SU-DHL-6 (cell line): ENCODE measurements at regions not wholly inside any gene's neighbourhood (a gene's known extent, or its start where the extent isn't known, plus 50 kb on each side); places are given as distances from the start of the nearest gene placed in this dataset.

ENCODE experiments used
- H2AFZ ChIP-seq: fragments of 200-600 bp; sonication (generic); 2 replicates; pipeline ENCODE4 v1.6.1; 2014; ENCODE audit warnings: low read depth, mild to moderate bottlenecking, moderate library complexity, mixed read lengths, antibody characterized with exemption, low read length; ENCODE audit not compliant: severe bottlenecking
- H3F3A ChIP-seq: fragments of 200-600 bp; shearing (Covaris generic); 2 replicates; pipeline ENCODE4 v1.6.0; 2016; ENCODE audit warnings: antibody characterized with exemption, mild to moderate bottlenecking; ENCODE audit not compliant: insufficient read depth
- H3K27ac ChIP-seq: fragments of 200-600 bp; sonication (generic); 2 replicates; pipeline ENCODE4 v1.5.1; 2016; ENCODE audit warnings: low read depth, mild to moderate bottlenecking, low read length, moderate library complexity, mixed read lengths
- H3K27me3 ChIP-seq: fragments of 200-600 bp; sonication (generic), shearing (Covaris generic); 2 replicates; pipeline ENCODE4 v1.6.0; 2014; ENCODE audit warnings: mild to moderate bottlenecking, low read length
- H3K36me3 ChIP-seq: fragments of 200-600 bp; sonication (generic); 2 replicates; pipeline ENCODE4 v1.6.1; 2014; ENCODE audit warnings: mild to moderate bottlenecking, low read length, mixed read lengths
- H3K4me2 ChIP-seq: fragments of 300-600, 200-600 bp; shearing (Covaris generic), sonication (generic); 2 replicates; pipeline ENCODE4 v1.6.0; 2014; ENCODE audit warnings: low read length, low read depth, mild to moderate bottlenecking; ENCODE audit not compliant: poor library complexity, severe bottlenecking
- H3K4me3 ChIP-seq: fragments of 200-600 bp; sonication (generic); 2 replicates; pipeline ENCODE4 v1.5.1; 2014; ENCODE audit warnings: antibody characterized with exemption, low read length, mild to moderate bottlenecking, mixed read lengths; ENCODE audit not compliant: insufficient read depth, poor library complexity, severe bottlenecking
- H3K79me2 ChIP-seq: fragments of 200-600 bp; sonication (generic); 2 replicates; pipeline ENCODE4 v1.6.1; 2014; ENCODE audit warnings: mild to moderate bottlenecking, low read length, moderate library complexity; ENCODE audit not compliant: insufficient read depth
- H3K9ac ChIP-seq: fragments of 200-600 bp; sonication (generic); 2 replicates; pipeline ENCODE4 v1.7.0; 2014; ENCODE audit warnings: mild to moderate bottlenecking, low read length
- H3K9me2 ChIP-seq: fragments of 200-600 bp; sonication (generic); replicated peaks from 2 replicates; pipeline ENCODE4 v1.6.1; 2014; ENCODE audit warnings: low read length; ENCODE audit not compliant: insufficient read depth
- H3K9me3 ChIP-seq: fragments of 200-600 bp; sonication (generic); 2 replicates; pipeline ENCODE4 v1.6.1; 2014; ENCODE audit warnings: low read length, mixed read lengths; ENCODE audit not compliant: insufficient read depth
- H4K20me1 ChIP-seq: fragments of 200-600 bp; sonication (generic); 2 replicates; pipeline ENCODE4 v1.6.1; 2014; ENCODE audit warnings: low read depth, mild to moderate bottlenecking, antibody characterized with exemption, low read length, moderate library complexity, mixed read lengths
- CTCF ChIP-seq: fragments of 200-600 bp; sonication (generic); IDR thresholded peaks from one replicate; pipeline ENCODE4 v1.5.1; 2017; ENCODE audit warnings: antibody characterized with exemption, mild to moderate bottlenecking, low read length, moderate library complexity; ENCODE audit not compliant: insufficient read depth, poor library complexity, severe bottlenecking
- EZH2phosphoT487 ChIP-seq: fragments of 200-600 bp; sonication (generic), shearing (Covaris generic); conservative IDR thresholded peaks from 2 replicates; pipeline ENCODE4 v1.6.1; 2018; ENCODE audit warnings: mild to moderate bottlenecking, antibody characterized with exemption, low read length, moderate library complexity, mixed read lengths

- Histone ChIP-seq H3K9me3 (no peaks in the 10 kb centered on the region), H3K9me2 (no peaks in the 10 kb centered on the region), H3K36me3 (no peaks in the 10 kb centered on the region), H3F3A (no peaks in the 10 kb centered on the region), H3K79me2 (no peaks in the 10 kb centered on the region), H3K4me3 (no peak overlapping the region), H3K27me3 (no peaks in the 10 kb centered on the region), H3K4me2 (no peak overlapping the region), H3K9ac (no peak overlapping the region), H2AFZ (no peak overlapping the region), H4K20me1 (no peaks in the 10 kb centered on the region), H3K27ac (no peak overlapping the region)
- TF ChIP-seq CTCF (no peak), EZH2phosphoT487 (no peak)
Measured at GRCh38 chr5:82922086-82922734, 155.0 kb downstream of the TMEM167A start.

- no peak overlapping the region for H3K27ac ChIP-seq
- TF ChIP-seq EZH2phosphoT487, result no peak
- no peak for TF ChIP-seq CTCF
Measured at GRCh38 chr5:82918311-82919031, 158.7 kb downstream of the TMEM167A start.

DNA sequence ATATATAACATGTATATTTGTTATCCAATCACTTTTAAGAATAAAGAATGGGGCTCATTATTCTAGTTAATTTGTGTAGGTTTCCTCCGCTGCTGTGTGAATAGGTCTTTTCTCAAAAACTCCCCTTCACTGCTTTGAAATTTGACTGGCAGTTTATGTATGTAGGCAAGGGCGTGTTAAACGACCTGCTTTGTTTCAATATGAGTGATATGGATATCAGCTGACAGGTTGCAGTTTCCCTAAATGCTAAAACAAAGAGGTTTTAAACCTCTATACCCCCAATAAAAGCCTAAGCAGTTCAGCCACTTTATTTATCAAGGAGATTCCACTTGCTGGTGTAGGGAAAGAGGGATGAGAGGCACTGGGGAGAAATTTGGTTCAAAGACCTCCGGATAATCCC, 159.6 kb downstream of the TMEM167A start:
- TF ChIP-seq EZH2phosphoT487 (no peak), CTCF (no peak)

More at GRCh38 chr5:82918311-82919031, 158.7 kb downstream of the TMEM167A start:
- Histone ChIP-seq H3K4me3 (no peak overlapping the region), H2AFZ (no peak overlapping the region), H3K27me3 (no peaks in the 10 kb centered on the region), H3K9me3 (no peaks in the 10 kb centered on the region), H4K20me1 (no peaks in the 10 kb centered on the region), H3K79me2 (no peaks in the 10 kb centered on the region), H3K36me3 (no peaks in the 10 kb centered on the region), H3K9ac (no peak overlapping the region), H3K9me2 (no peaks in the 10 kb centered on the region), H3K4me2 (no peak overlapping the region), H3F3A (no peaks in the 10 kb centered on the region)

More for the DNA sequence above, 159.6 kb downstream of the TMEM167A start:
- H3K27ac ChIP-seq, result no peak overlapping the region
- H3K9me3 ChIP-seq, result no peaks in the 10 kb centered on the region
- H3K9me2 ChIP-seq, result no peaks in the 10 kb centered on the region
- no peak overlapping the region for H3K4me3 ChIP-seq
- H3F3A ChIP-seq, result no peaks in the 10 kb centered on the region
- no peaks in the 10 kb centered on the region for H3K27me3 ChIP-seq
- H3K4me2 ChIP-seq, result no peak overlapping the region
- no peaks in the 10 kb centered on the region for H3K79me2 ChIP-seq
- no peak overlapping the region for H3K9ac ChIP-seq
- H4K20me1 ChIP-seq, result no peaks in the 10 kb centered on the region
- no peaks in the 10 kb centered on the region for H3K36me3 ChIP-seq
- H2AFZ ChIP-seq, result no peak overlapping the region
